Coronary artery (tissue), 2 donors: ENCODE measurements at regions not wholly inside any gene's neighbourhood (a gene's known extent, or its start where the extent isn't known, plus 50 kb on each side); places are given as distances from the start of the nearest gene placed in this dataset.

Experiments used
- DNase-seq: peaks from one replicate; pipeline ENCODE4 v3.0.0-alpha.2; 2017; ENCODE audit warnings: low spot score
- H3K27ac ChIP-seq, 2 donors: fragments of 200-600 bp; sonication (generic); one replicate each; pipeline ENCODE4 v1.5.1; 2016 to 2019
- H3K4me3 ChIP-seq: fragments of 200-600 bp; sonication (generic); 2 replicates; pipeline ENCODE4 v1.5.1; 2016; ENCODE audit warnings: mild to moderate bottlenecking, moderate library complexity
- CTCF ChIP-seq: fragments of 200-600 bp; sonication (generic); IDR thresholded peaks from one replicate; pipeline ENCODE4 v1.5.1; 2019; ENCODE audit warnings: antibody characterized with exemption

GRCh38 chr20:57908226-57908625 lies 198.4 kb upstream of the PMEPA1 start:
- no peak for DNase-seq
- Histone ChIP-seq H3K4me3 (no peak overlapping the region), H3K27ac (no peak overlapping the region)
- no peak for TF ChIP-seq CTCF

- no peak for DNase-seq
- no peak overlapping the region for H3K4me3 ChIP-seq
- TF ChIP-seq CTCF = no peak
Measured at GRCh38 chr20:57907131-57908000, 197.6 kb upstream of the PMEPA1 start.

GRCh38 chr20:57905448-57905847 lies 195.6 kb upstream of the PMEPA1 start:
- Histone ChIP-seq H3K27ac (no peak overlapping the region), H3K4me3 (no peak overlapping the region)
- no peak for TF ChIP-seq CTCF
- DNase-seq = no peak

More at GRCh38 chr20:57907131-57908000, 197.6 kb upstream of the PMEPA1 start:
- H3K27ac ChIP-seq = no peak overlapping the region

GRCh38 chr20:57904314-57905105 lies 194.7 kb upstream of the PMEPA1 start:
- TF ChIP-seq CTCF = no peak
- no peak overlapping the region for H3K4me3 ChIP-seq
- DNase-seq = no peak
- H3K27ac ChIP-seq = no peak overlapping the region

GRCh38 chr20:57902473-57902872 lies 192.7 kb upstream of the PMEPA1 start:
- DNase-seq = no peak
- Histone ChIP-seq H3K27ac (no peak overlapping the region), H3K4me3 (no peak overlapping the region)
- no peak for TF ChIP-seq CTCF

- no peak for DNase-seq
- Histone ChIP-seq H3K27ac (no peak overlapping the region), H3K4me3 (no peak overlapping the region)
- no peak for TF ChIP-seq CTCF
Measured at GRCh38 chr20:57901526-57901925, 191.7 kb upstream of the PMEPA1 start.
